T-cell (primary cell): ENCODE measurements at regions not wholly inside any gene's neighbourhood (a gene's known extent, or its start where the extent isn't known, plus 50 kb on each side); places are given as distances from the start of the nearest gene placed in this dataset.

Experiments
- ATAC-seq, 4 experiments: fragments of 200-7000 bp in 3 of 4; fragments of 150-1000 bp in 1 of 4; cut with Tn5 transposase; replicated peaks in 1 of 4; 1 replicate in 3 of 4; 2 replicates in 1 of 4; pipeline ENCODE4 v1.10.0; 2021; ENCODE audit warnings: moderate library complexity in 3 of 4, mild to moderate bottlenecking in 2 of 4, moderate number of reproducible peaks in 1 of 4
- CTCF ChIA-PET, 2 donors: fragments of 300-600 bp; sonication (Branson Sonifier 250); formaldehyde crosslinking; loops; one replicate each; lab custom pipeline; 2022; ENCODE audit warnings: antibody characterized with exemption in 2 of 2; lab: Charles Lee
- POLR2A ChIA-PET, 2 donors: fragments of 300-600 bp; sonication (Branson Sonifier 250); formaldehyde crosslinking; loops; one replicate each; lab custom pipeline; 2022; ENCODE audit warnings: antibody characterized with exemption in 2 of 2; lab: Charles Lee
- DNase-seq, 35 experiments: peaks; one replicate each; pipeline versions ENCODE4 v3.0.0 to v3.0.0-alpha.2; 2013 to 2023
- H3K27ac ChIP-seq: one replicate; pipeline ENCODE4 v1.5.1; 2013; ENCODE audit warnings: low read length
- H3K27me3 ChIP-seq, 2 experiments: replicated peaks in 1 of 2; 1 replicate in 1 of 2; 2 replicates in 1 of 2; pipeline versions ENCODE4 v1.6.1 to v1.7.0; 2013; ENCODE audit warnings: low read length in 1 of 2, mixed read lengths in 1 of 2; ENCODE audit not compliant: control insufficient read depth in 2 of 2, insufficient read depth in 2 of 2; ENCODE audit errors: extremely low read depth in 1 of 2
- H3K36me3 ChIP-seq, 2 donors: 1 replicate in 1 of 2; 2 replicates in 1 of 2; pipeline versions ENCODE4 v1.6.1 to v1.7.0; 2013; ENCODE audit warnings: low read length in 1 of 2; ENCODE audit not compliant: control insufficient read depth in 2 of 2, insufficient read depth in 1 of 2; ENCODE audit errors: extremely low read depth in 1 of 2
- H3K4me1 ChIP-seq, 2 experiments: 1 replicate in 1 of 2; 2 replicates in 1 of 2; pipeline versions ENCODE4 v1.6.1 to v1.7.0; 2013; ENCODE audit warnings: low read length in 2 of 2, mixed read lengths in 1 of 2; ENCODE audit not compliant: insufficient read depth in 2 of 2, control insufficient read depth in 1 of 2; ENCODE audit errors: extremely low read depth in 1 of 2
- H3K4me3 ChIP-seq, 2 donors: 1 replicate in 1 of 2; 2 replicates in 1 of 2; pipeline versions ENCODE4 v1.5.1 to v1.7.0; 2013; ENCODE audit warnings: mild to moderate bottlenecking in 2 of 2, low read length in 1 of 2, moderate library complexity in 1 of 2; ENCODE audit not compliant: control insufficient read depth in 1 of 2; ENCODE audit errors: extremely low read depth in 1 of 2
- H3K9me3 ChIP-seq: 2 replicates; pipeline ENCODE4 v1.7.0; 2013
- H3K27ac Mint-ChIP-seq, 2 donors: one replicate each; pipeline ENCODE4 v1.8.0; 2020 to 2021; ENCODE audit warnings: mild to moderate bottlenecking in 2 of 2, mixed read lengths in 2 of 2
- H3K27me3 Mint-ChIP-seq, 2 donors: one replicate each; pipeline ENCODE4 v1.8.0; 2021 to 2022; ENCODE audit warnings: mixed read lengths in 2 of 2
- H3K36me3 Mint-ChIP-seq: one replicate; pipeline ENCODE4 v1.8.0; 2021; ENCODE audit warnings: mixed read lengths
- H3K4me1 Mint-ChIP-seq, 3 donors: one replicate each; pipeline ENCODE4 v1.8.0; 2020 to 2022; ENCODE audit warnings: mixed read lengths in 3 of 3, mild to moderate bottlenecking in 1 of 3
- H3K4me3 Mint-ChIP-seq, 3 donors: one replicate each; pipeline ENCODE4 v1.8.0; 2020 to 2022; ENCODE audit warnings: mild to moderate bottlenecking in 3 of 3, mixed read lengths in 3 of 3, moderate library complexity in 3 of 3
- H3K9me3 Mint-ChIP-seq, 3 donors: one replicate each; pipeline ENCODE4 v1.8.0; 2020 to 2022; ENCODE audit warnings: mixed read lengths in 3 of 3
- WGBS: methylation state at CpG from one replicate; pipeline ENCODE4 v1.1.5; 2013; ENCODE audit warnings: missing lambda C conversion rate; ENCODE audit not compliant: insufficient coverage; 5-methylcytosine and 5-hydroxymethylcytosine counted together

- Mint-ChIP-seq H3K27ac (no peak overlapping the region), H3K4me1 (no peaks in the 10 kb centered on the region), H3K4me3 (no peak overlapping the region), H3K27me3 (no peaks in the 10 kb centered on the region), H3K9me3 (peaks cover 11 to 44% (median 22%) of the 10 kb centered on the region in 3 donors), H3K36me3 (no peaks in the 10 kb centered on the region)
- H3K27ac ChIP-seq, result no peak overlapping the region
- peaks cover 2% of the 10 kb centered on the region for H3K9me3 ChIP-seq
- WGBS, result 60% methylated on average over 1 of the region's 3 CpGs
- ATAC-seq (no peak), DNase-seq (no peak)
- H3K36me3 ChIP-seq, result no peaks in the 10 kb centered on the region
- POLR2A ChIA-PET, result no interaction called here
- H3K4me1 ChIP-seq, result no peaks in the 10 kb centered on the region
- CTCF ChIA-PET, result interaction anchor here in 1 of 2 donors (0.7 kb wide), 1 partner anchor 292 kb away, joined by 3 read pairs; no protein-coding TSS in a partner anchor
- H3K27me3 ChIP-seq, result no peaks in the 10 kb centered on the region
- H3K4me3 ChIP-seq, result no peak overlapping the region
Observed at GRCh38 chr13:90105849-90106496, 1241.5 kb upstream of the MIR17HG start.

GRCh38 chr13:90107661-90108060 is 1239.8 kb upstream of the MIR17HG start:
- no peaks in the 10 kb centered on the region for H3K4me1 ChIP-seq
- H3K9me3 Mint-ChIP-seq, result peaks cover 8 to 34% (median 19%) of the 10 kb centered on the region in 3 donors
- H3K36me3 Mint-ChIP-seq, result no peaks in the 10 kb centered on the region
- H3K4me3 ChIP-seq, result no peak overlapping the region
- H3K4me3 Mint-ChIP-seq, result no peak overlapping the region
- peaks cover 2% of the 10 kb centered on the region for H3K9me3 ChIP-seq
- no peaks in the 10 kb centered on the region for H3K36me3 ChIP-seq
- 60% methylated on average over 1 of the region's 2 CpGs for WGBS
- H3K4me1 Mint-ChIP-seq, result no peaks in the 10 kb centered on the region
- ATAC-seq (no peak), DNase-seq (no peak)
- CTCF ChIA-PET, result no interaction called here
- no peaks in the 10 kb centered on the region for H3K27me3 Mint-ChIP-seq
- H3K27ac ChIP-seq, result no peak overlapping the region
- no peak overlapping the region for H3K27ac Mint-ChIP-seq
- POLR2A ChIA-PET, result no interaction called here
- H3K27me3 ChIP-seq, result no peaks in the 10 kb centered on the region

- Mint-ChIP-seq H3K4me3 (no peak overlapping the region), H3K36me3 (no peaks in the 10 kb centered on the region), H3K27me3 (no peaks in the 10 kb centered on the region), H3K27ac (no peak overlapping the region), H3K9me3 (peaks cover 6 to 36% (median 15%) of the 10 kb centered on the region in 3 donors), H3K4me1 (no peaks in the 10 kb centered on the region)
- H3K27ac ChIP-seq, result no peak overlapping the region
- H3K36me3 ChIP-seq, result no peaks in the 10 kb centered on the region
- H3K4me1 ChIP-seq, result no peaks in the 10 kb centered on the region
- POLR2A ChIA-PET, result no interaction called here
- ATAC-seq (no peak), DNase-seq (no peak)
- CTCF ChIA-PET, result no interaction called here
- WGBS, result no CpG with 5 or more reads among the region's 1 CpG
- peaks cover 2% of the 10 kb centered on the region for H3K9me3 ChIP-seq
- H3K4me3 ChIP-seq, result no peak overlapping the region
- no peaks in the 10 kb centered on the region for H3K27me3 ChIP-seq
Observed at GRCh38 chr13:90108547-90108946, 1238.9 kb upstream of the MIR17HG start.

DNA sequence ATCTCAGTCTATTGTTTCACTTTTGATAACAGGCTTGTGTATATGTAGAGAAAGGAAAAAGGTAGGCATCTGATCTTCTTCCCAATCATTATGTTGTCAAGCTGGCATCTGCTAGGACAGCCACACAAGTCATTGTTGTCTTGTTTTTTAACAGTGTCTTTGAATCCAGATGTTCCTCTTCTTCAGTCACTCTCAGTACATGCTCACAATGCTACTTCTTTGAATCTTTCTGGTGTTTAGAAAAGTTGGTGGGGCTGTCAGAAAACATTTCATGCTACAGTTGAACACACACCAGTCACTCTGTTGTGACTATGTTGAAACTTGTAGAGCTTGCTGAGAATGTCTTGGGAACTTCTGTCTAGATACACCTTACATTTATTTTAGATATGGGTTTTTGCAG is 1231.4 kb upstream of the MIR17HG start:
- H3K4me1 ChIP-seq, result no peaks in the 10 kb centered on the region
- no peak for DNase-seq
- ATAC-seq, result no peak
- POLR2A ChIA-PET, result no interaction called here
- H3K27me3 ChIP-seq, result no peaks in the 10 kb centered on the region
- H3K27ac ChIP-seq, result no peak overlapping the region
- no peaks in the 10 kb centered on the region for H3K9me3 ChIP-seq
- H3K36me3 ChIP-seq, result no peaks in the 10 kb centered on the region
- CTCF ChIA-PET, result no interaction called here
- no peaks in the 10 kb centered on the region for H3K27me3 Mint-ChIP-seq
- no peak overlapping the region for H3K27ac Mint-ChIP-seq
- H3K4me1 Mint-ChIP-seq, result no peaks in the 10 kb centered on the region
- H3K36me3 Mint-ChIP-seq, result no peaks in the 10 kb centered on the region
- peaks cover 8 to 29% (median 19%) of the 10 kb centered on the region in 3 donors for H3K9me3 Mint-ChIP-seq
- H3K4me3 Mint-ChIP-seq, result no peak overlapping the region
- H3K4me3 ChIP-seq, result no peak overlapping the region

GRCh38 chr13:90118467-90119071 is 1228.9 kb upstream of the MIR17HG start:
- H3K27me3 Mint-ChIP-seq, result no peaks in the 10 kb centered on the region
- WGBS, result 80% methylated on average over 1 of the region's 6 CpGs

GRCh38 chr13:90120026-90120425 is 1227.5 kb upstream of the MIR17HG start:
- no peaks in the 10 kb centered on the region for H3K36me3 Mint-ChIP-seq
- Histone ChIP-seq H3K4me1 (no peaks in the 10 kb centered on the region), H3K36me3 (no peaks in the 10 kb centered on the region), H3K4me3 (no peak overlapping the region), H3K27ac (no peak overlapping the region), H3K27me3 (no peaks in the 10 kb centered on the region), H3K9me3 (no peaks in the 10 kb centered on the region)
- no peak overlapping the region for H3K4me3 Mint-ChIP-seq
- POLR2A ChIA-PET, result no interaction called here
- WGBS, result no CpG with 5 or more reads among the region's 1 CpG
- no peaks in the 10 kb centered on the region for H3K27me3 Mint-ChIP-seq
- H3K9me3 Mint-ChIP-seq, result peaks cover 10 to 22% (median 14%) of the 10 kb centered on the region in 3 donors
- no peak for ATAC-seq
- CTCF ChIA-PET, result no interaction called here
- no peaks in the 10 kb centered on the region for H3K4me1 Mint-ChIP-seq
- no peak overlapping the region for H3K27ac Mint-ChIP-seq
- no peak for DNase-seq

More at GRCh38 chr13:90118467-90119071, 1228.9 kb upstream of the MIR17HG start:
- no peaks in the 10 kb centered on the region for H3K36me3 Mint-ChIP-seq
- H3K4me3 Mint-ChIP-seq, result no peak overlapping the region
- H3K27me3 ChIP-seq, result no peaks in the 10 kb centered on the region
- H3K4me3 ChIP-seq, result no peak overlapping the region
- no peak overlapping the region for H3K27ac ChIP-seq
- POLR2A ChIA-PET, result no interaction called here
- CTCF ChIA-PET, result no interaction called here
- no peak overlapping the region for H3K27ac Mint-ChIP-seq
- H3K36me3 ChIP-seq, result no peaks in the 10 kb centered on the region
- DNase-seq (no peak), ATAC-seq (no peak)
- H3K4me1 Mint-ChIP-seq, result no peaks in the 10 kb centered on the region
- no peaks in the 10 kb centered on the region for H3K9me3 ChIP-seq
- no peaks in the 10 kb centered on the region for H3K4me1 ChIP-seq
- H3K9me3 Mint-ChIP-seq, result peaks cover 8 to 20% (median 19%) of the 10 kb centered on the region in 3 donors
